ENCODE measurements at regions not wholly inside any gene's neighbourhood (a gene's known extent, or its start where the extent isn't known, plus 50 kb on each side); places are given as distances from the start of the nearest gene placed in this dataset.

GRCh38 chr5:38060354-38060753 lies 198.0 kb upstream of the EGFLAM start:
- TF ChIP-seq CTCF (IDR thresholded peaks at IDR 0.05) = no peak
- TF ChIP-seq POLR2AphosphoS5 (IDR thresholded peaks at IDR 0.05) = no peak
- TF ChIP-seq POLR2A (IDR thresholded peaks at IDR 0.05) = no peak
